ENCODE measurements at regions not wholly inside any gene's neighbourhood (a gene's known extent, or its start where the extent isn't known, plus 50 kb on each side); places are given as distances from the start of the nearest gene placed in this dataset.

GRCh38 chr5:56340196-56340980, 107.3 kb upstream of the ANKRD55 start:
- no peak for DNase-seq

DNA sequence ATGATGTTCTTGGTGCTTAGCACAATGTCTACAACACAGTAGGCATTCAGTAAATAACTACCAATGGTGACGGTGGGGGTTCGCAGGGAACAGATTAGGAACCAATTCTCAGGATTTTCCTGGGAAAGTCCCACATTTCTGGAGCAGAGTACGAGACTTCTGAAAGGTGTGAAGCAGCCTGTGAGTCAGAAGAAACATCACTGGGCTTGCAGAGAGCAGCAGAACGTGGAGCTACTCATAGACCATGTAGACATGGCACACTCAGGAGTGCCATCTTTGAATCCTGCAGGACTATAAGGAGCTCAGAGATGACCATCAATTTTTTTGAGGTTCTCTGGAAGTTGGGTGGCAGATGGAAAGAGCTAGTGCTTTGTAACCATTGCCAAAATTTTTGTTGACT, 106.6 kb upstream of the ANKRD55 start:
- DNase-seq: no peak

DNA sequence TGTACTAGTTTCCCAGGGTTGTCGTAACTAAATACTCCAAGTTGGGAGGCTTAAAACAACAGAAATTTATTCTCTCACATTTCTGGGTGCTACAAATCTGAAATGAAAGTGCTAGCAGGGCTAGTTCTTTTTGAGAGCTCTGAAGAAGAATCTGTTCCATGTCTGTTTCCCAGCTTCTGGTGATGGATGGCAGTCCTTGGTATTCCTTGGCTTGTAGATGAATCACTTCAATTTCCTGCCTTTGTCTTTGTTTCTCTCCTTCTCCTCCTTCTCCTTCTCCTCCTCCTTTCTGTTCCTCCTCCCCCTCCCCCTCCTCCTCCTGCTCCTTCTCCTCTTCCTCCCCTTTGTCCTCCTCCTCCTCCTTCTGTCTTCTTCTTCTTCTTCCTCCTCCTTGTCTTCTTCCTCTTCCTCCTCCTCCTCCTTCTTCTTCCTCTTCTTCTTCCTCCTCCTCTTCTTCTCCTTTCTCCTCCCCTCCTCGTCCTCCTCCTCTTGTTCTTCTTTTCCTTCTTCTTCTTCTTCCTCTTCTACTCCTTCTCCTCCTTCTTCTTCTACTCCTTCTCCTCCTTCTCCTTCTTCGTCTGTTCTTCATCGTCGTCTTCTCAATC, 104.7 kb upstream of the ANKRD55 start:
- DNase-seq: no peak

GRCh38 chr5:56335212-56335611, 102.1 kb upstream of the ANKRD55 start:
- DNase-seq: no peak

DNA sequence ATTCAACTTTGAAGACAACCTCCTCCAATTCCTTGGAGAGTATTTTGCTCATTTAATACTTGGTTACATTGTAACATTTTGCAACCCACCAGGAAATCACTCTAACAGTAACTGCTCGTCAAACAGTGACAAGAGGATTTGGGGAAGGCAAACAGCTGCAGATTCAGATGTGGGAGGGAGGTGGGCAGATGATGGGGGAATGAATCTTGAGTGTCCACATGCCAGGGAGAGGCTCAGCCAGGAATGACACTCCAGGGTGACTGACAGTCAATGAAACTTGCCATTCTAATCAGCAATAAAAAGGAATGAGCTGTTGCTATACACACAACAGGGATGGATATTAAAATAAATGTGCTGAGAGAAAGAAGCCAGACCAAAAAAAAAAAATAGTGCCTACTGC, 97.7 kb upstream of the ANKRD55 start:
- no peak for DNase-seq

DNA sequence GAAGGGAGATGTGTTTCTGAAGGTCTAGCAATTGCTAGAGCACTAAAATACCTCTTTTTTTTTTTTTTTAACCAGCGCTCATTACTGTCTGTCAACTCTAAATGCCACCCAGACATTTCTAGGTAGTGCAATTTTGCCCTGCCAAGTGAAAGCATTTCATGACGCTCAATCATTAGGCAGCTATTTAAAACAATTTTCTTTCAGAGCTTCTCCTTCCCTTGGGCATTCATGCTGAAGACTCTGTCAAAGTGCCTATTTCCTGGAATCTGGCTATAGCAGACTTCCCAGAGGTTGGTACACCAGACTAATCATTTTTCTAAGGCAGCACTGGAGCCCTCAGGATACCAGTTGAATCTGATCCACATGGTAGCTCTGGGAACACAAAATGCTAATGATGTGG, 97.0 kb upstream of the ANKRD55 start:
- DNase-seq: no peak

- no peak for DNase-seq
Measured at GRCh38 chr5:56329652-56330051, 96.5 kb upstream of the ANKRD55 start.

DNA sequence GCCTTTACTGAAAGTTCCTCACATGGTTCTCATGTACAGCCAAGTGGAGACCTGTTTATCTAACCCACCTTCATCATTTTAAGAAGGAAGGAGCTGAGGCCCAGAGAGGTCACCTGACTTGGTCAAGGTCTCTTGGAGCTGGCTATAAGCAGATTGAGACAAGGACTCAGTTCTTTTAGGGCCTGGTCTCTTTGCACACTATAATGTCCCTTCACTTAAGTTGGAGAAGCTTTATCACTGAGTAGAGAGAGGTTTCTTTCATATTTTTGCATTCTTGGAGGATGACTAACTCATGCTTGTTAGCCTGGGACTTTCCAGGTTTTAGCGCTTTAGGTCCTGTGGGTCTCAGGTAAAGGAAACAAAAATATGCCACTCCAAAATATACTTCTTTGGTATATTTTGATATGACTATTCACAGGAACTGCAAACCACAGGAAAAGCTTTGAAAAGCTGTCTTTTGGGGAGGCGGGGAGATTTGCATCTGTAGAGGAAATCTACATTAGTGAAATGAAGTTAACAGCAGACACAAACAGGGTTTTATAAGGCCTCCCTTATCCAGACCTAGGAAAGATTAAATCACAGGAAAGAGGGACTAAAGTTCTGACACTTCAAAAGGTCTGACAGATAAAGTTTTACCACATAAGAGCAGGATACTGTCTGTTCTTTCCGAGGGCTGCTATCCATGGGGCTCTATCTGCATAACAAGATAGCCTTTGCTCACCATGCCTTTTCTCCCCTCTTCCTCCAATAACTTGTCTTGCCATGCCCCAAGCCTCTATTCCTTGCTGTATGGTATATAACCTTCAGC, 95.8 kb upstream of the ANKRD55 start:
- DNase-seq: no peak

- no peak for DNase-seq
Measured at GRCh38 chr5:56327809-56328208, 94.7 kb upstream of the ANKRD55 start.

DNA sequence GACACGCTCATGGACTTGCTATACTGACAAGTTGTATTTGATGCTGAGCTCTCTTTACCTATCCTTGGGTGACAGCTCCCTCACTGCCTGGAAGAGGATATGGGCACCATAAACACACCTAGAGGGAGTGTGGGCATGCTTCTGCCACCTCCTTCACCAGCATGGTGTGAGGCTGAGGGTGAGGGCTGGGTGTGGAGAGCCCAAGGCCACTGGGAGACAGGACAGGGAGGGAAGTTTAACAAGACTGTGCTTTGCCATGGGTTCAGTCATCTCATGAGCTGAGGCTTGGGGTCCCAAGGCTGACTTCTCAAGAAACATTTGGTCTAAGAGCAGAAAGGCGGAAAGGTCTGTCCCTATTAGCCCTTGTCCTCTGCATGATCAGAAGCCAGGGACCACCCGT, 93.6 kb upstream of the ANKRD55 start:
- DNase-seq: no peak

DNA sequence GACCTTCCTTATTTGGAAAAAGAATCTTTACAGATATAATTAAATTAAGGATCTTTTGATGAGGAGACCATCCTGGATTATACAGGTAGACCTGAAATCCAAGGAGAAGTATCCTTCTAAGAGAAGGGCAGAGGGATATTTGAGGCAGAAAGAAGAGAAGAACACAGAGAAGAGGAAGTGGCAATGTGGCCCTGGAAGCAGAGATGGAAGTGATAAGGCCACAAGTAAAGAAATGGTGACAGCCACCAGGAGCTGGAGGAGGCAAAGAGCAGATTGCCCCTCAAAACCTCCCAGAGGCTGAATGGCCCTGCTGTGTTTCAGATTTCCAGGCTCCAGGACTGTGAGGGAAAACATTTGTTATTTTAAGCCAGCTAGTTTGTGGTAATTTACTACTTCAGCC, 93.0 kb upstream of the ANKRD55 start:
- DNase-seq: peak; percentile 23 to 28

- no peak for DNase-seq
Measured at GRCh38 chr5:56325039-56325438, 91.9 kb upstream of the ANKRD55 start.

- no peak for DNase-seq
Measured at GRCh38 chr5:56323505-56323904, 90.4 kb upstream of the ANKRD55 start.

DNA sequence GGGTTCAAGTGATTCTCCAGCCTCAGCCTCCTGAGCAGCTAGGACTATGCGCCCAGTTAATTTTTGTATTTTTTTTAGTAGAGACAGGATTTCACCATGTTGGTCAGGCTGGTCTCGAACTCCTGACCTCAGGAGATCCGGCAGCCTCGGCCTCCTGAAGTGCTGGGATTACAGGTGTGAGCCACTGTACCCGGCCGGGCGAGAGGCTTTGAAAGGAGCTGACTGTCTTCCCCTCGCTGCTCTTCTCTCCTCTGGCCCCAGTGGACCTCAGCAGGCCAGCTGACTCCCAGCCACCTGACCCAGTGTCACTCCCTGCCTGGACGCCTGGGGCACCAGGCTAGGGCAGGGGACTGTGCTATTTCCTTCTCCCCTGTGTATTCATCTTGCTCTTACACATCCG, 89.5 kb upstream of the ANKRD55 start:
- DNase-seq: no peak

GRCh38 chr5:56321236-56321881, 88.2 kb upstream of the ANKRD55 start:
- DNase-seq: no peak

DNA sequence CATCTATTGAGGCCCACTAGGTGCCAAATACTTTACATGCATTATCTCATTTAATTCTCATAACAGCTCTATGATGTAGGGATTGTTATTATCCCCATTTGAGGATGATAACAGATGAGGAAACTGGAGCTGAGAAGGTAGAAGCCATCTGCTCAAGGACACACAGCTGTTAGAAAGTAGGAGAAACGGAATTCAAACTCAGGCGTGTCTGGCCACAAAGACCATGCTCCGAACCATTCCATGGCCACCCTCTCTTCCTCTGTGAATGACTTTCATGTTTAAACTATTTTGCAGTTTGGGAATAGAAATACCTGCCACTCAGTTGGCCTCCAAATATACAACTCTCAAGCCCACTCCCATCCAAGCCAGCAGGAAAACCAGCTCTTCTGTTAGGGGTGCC, 87.6 kb upstream of the ANKRD55 start:
- no peak for DNase-seq

DNA sequence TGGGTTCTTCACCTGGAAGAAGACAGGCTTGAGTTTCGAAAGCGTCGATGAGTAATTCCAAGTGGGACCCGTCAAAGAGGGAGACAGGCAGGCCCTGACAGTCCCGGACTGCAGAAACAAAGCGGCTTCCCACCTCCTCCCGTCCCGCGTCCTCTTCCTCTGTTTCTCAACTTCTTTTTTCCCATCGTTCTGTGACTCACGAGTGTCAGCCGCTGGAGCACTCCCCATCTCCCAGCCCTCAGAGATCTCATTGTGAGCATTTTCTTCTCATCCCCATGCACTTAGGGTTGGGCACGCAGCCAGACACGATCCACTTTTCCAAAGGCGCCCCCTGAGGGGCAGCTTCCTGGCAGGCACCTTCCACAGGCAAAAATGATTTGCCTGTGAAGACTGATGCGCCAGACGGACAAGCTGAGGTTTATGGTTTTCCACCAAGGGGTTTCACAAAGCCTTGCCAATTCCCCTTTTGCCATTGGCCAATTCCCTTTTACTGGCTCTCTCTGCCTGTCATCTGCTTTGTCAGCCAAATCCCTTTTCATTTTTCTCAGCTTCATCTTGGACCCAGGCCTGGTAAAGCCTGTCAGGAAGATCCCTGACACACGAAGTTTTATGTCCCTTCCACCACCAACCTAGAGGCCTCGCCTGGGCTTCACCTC, 86.5 kb upstream of the ANKRD55 start:
- no peak for DNase-seq

DNA sequence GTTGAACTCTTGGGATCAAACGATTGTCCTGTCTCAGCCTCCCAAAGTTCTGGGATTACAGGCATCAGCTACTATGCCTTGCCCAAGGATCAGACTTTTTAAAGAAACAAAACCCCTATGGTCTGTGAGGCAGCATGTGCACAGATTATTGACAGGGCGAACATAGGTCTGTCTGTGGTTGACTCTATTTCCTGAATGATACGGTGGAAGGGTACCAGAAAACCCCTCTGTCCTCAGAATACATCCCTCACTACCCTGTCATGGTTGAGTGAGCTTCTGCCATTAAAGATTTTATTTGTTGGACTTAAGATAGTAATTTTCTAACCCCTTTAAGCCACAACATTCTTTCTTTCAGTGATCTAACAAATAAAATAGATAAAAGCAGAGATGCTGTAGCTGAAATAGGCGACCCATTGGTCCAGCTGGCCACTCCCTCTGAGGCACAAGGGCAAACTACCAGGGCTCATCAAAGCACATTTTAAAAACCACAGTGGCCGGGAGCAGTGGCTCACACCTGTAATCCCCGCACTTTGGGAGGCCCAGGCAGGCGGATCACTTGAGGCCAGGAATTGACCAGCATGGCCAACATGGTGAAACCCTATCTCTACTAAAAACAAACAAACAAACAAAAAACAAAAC, 84.9 kb upstream of the ANKRD55 start:
- no peak for DNase-seq

DNA sequence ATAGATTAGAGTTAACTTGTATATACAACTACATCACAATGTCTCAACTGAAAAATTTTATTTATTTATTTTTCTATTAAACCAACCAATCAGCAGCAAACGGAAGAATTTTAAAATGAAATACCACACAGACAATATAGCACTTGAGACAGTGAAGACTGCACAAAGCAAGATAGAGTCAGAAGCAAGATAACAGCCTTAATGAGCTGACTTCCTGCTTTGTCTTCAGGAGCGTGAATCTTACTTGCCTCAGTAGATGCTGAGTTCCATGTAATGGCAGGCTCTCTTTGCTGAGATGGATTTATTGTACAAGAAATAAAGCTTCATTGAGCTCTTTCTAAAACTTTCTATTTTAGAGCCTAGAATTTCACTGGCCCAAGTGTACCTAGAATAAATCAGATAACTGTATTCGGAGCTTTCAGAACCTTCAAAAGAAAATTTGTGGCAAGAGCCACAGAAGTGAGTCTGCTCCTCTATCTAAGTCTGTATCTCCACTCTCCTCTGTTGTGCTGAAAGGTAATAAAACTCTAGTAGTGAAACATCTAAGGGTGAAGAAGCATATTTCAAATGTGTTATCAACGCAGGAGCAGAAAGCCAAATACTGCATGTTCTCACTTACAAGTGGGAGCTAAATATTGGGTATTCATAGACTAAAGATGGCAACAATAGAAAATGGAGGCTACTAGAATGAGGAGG, 83.3 kb upstream of the ANKRD55 start:
- no peak for DNase-seq

GRCh38 chr5:56314529-56314928, 81.4 kb upstream of the ANKRD55 start:
- peak; percentile 22 to 32 for DNase-seq

DNA sequence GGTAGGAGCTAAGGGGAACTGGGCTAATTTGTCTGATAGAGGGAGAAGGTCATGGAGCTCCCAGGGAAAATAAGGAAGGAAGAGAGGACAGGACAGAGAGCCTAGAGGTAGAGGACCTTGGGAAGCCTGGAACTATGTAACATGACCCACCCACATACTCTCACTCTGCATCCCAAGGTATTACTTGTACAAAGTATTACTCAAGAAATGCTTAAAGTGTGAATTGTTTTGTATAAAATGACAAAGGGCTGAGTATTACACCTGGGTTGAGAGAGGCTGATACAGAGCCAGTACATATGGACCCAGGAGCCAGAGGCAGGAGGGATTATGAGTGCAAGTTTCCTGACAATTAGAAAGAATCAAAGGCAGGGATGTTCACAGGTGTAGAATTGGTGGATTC, 80.5 kb upstream of the ANKRD55 start:
- no peak for DNase-seq

All from Kasumi-1 (cell line).